IMR-90 (cell line): ENCODE measurements at regions not wholly inside any gene's neighbourhood (a gene's known extent, or its start where the extent isn't known, plus 50 kb on each side); places are given as distances from the start of the nearest gene placed in this dataset.

Source experiments
- ATAC-seq: fragments of 200-7000 bp; cut with Tn5 transposase; 2 replicates; pipeline ENCODE4 v1.9.1; 2020; ENCODE audit warnings: low read depth, mild to moderate bottlenecking, moderate library complexity
- BruUV-seq: library from RNA; stranded (reverse); fragments of 400-500 nt; replicated peaks from 2 replicates; lab custom pipeline; 2021; lab: Mats Ljungman, UMichigan
- CTCF ChIA-PET: fragments of 300-600 bp; formaldehyde crosslinking; extraction: SDS; loops from one replicate; lab custom pipeline; 2021; ENCODE audit warnings: antibody characterized with exemption; lab: Yijun Ruan, JAX
- POLR2A ChIA-PET: fragments of 300-600 bp; sonication (Branson Sonifier 250); formaldehyde crosslinking; loops from one replicate; lab custom pipeline; 2022; ENCODE audit warnings: antibody characterized with exemption; ENCODE audit not compliant: unreplicated experiment; lab: Charles Lee
- DNase-seq: peaks from one replicate; pipeline ENCODE4 v3.0.0; 2013
- H2AFZ ChIP-seq: replicated peaks from 2 replicates; pipeline ENCODE3; 2013; ENCODE audit warnings: low read length, mild to moderate bottlenecking; ENCODE audit not compliant: poor library complexity
- H2AK5ac ChIP-seq: 2 replicates; pipeline ENCODE4 v1.6.1; 2013; ENCODE audit warnings: low read depth, low read length, inconsistent platforms
- H2AK9ac ChIP-seq: replicated peaks from 2 replicates; pipeline ENCODE3; 2013; ENCODE audit warnings: mild to moderate bottlenecking, low read depth, low read length, moderate library complexity; ENCODE audit not compliant: poor library complexity
- H2BK120ac ChIP-seq: 2 replicates; pipeline ENCODE4 v1.6.1; 2013; ENCODE audit warnings: low read depth, low read length, inconsistent platforms
- H2BK15ac ChIP-seq: 3 replicates; pipeline ENCODE4 v1.6.1; 2013; ENCODE audit warnings: low read depth, low read length, inconsistent platforms
- H2BK20ac ChIP-seq: 2 replicates; pipeline ENCODE4 v1.6.1; 2013; ENCODE audit warnings: low read depth, mild to moderate bottlenecking, inconsistent platforms, low read length, moderate library complexity
- H2BK5ac ChIP-seq: 2 replicates; pipeline ENCODE4 v1.6.1; 2013; ENCODE audit warnings: mild to moderate bottlenecking, low read depth, low read length, inconsistent platforms; ENCODE audit not compliant: poor library complexity, severe bottlenecking
- H3K14ac ChIP-seq: replicated peaks from 2 replicates; pipeline ENCODE4 v1.6.1; 2013; ENCODE audit warnings: low read depth, low read length, inconsistent platforms
- H3K18ac ChIP-seq: 2 replicates; pipeline ENCODE4 v1.6.1; 2013; ENCODE audit warnings: low read depth, low read length, control low read depth
- H3K23ac ChIP-seq: 2 replicates; pipeline ENCODE4 v1.6.1; 2013; ENCODE audit warnings: low read depth, low read length, inconsistent platforms
- H3K27ac ChIP-seq: 2 replicates; pipeline ENCODE4 v1.5.1; 2013; ENCODE audit warnings: mild to moderate bottlenecking, control low read depth, low read length; ENCODE audit not compliant: insufficient read depth
- H3K27me3 ChIP-seq: 2 replicates; pipeline ENCODE4 v1.6.1; 2013; ENCODE audit warnings: low read length; ENCODE audit not compliant: control insufficient read depth, insufficient read depth
- H3K36me3 ChIP-seq: 2 replicates; pipeline ENCODE4 v1.6.1; 2013; ENCODE audit warnings: low read length, mixed read lengths; ENCODE audit not compliant: control insufficient read depth, insufficient read depth
- H3K4ac ChIP-seq: 2 replicates; pipeline ENCODE4 v1.6.1; 2013; ENCODE audit warnings: low read depth, low read length, inconsistent platforms
- H3K4me1 ChIP-seq: 2 replicates; pipeline ENCODE4 v1.6.1; 2013; ENCODE audit warnings: low read length, mixed read lengths; ENCODE audit not compliant: control insufficient read depth, insufficient read depth
- H3K4me2 ChIP-seq: 2 replicates; pipeline ENCODE4 v1.6.1; 2013; ENCODE audit warnings: low read depth, mild to moderate bottlenecking, control low read depth, low read length, moderate library complexity
- H3K4me3 ChIP-seq: 2 replicates; pipeline ENCODE4 v1.5.1; 2013; ENCODE audit warnings: low read depth, mild to moderate bottlenecking, control low read depth, low read length, moderate library complexity; ENCODE audit not compliant: insufficient read depth
- H3K56ac ChIP-seq: 2 replicates; pipeline ENCODE4 v1.6.1; 2013; ENCODE audit warnings: low read length, inconsistent platforms; ENCODE audit not compliant: insufficient read depth; ENCODE audit errors: extremely low read depth
- H3K79me1 ChIP-seq, 2 experiments: 2 replicates each; pipeline ENCODE4 v1.6.1; 2013; ENCODE audit warnings: low read length in 2 of 2, inconsistent platforms in 1 of 2, low read depth in 1 of 2
- H3K9ac ChIP-seq: 2 replicates; pipeline ENCODE4 v1.6.1; 2013; ENCODE audit warnings: low read depth, low read length, control low read depth
- H3K9me1 ChIP-seq: 2 replicates; pipeline ENCODE4 v1.6.1; 2013; ENCODE audit warnings: low read length, inconsistent platforms; ENCODE audit not compliant: insufficient read depth
- H3K9me3 ChIP-seq: 2 replicates; pipeline ENCODE4 v1.6.1; 2013; ENCODE audit warnings: low read length; ENCODE audit not compliant: control insufficient read depth, insufficient read depth
- H4K20me1 ChIP-seq: 2 replicates; pipeline ENCODE4 v1.6.1; 2013; ENCODE audit warnings: low read length, inconsistent platforms; ENCODE audit not compliant: insufficient read depth
- H4K5ac ChIP-seq: 2 replicates; pipeline ENCODE4 v1.6.1; 2013; ENCODE audit warnings: mild to moderate bottlenecking, low read depth, low read length, control low read depth
- H4K8ac ChIP-seq, 2 experiments: 2 replicates each; pipeline ENCODE4 v1.6.1; 2013; ENCODE audit warnings: low read depth in 2 of 2, low read length in 2 of 2, control low read depth in 1 of 2, inconsistent platforms in 1 of 2
- H4K91ac ChIP-seq: 2 replicates; pipeline ENCODE4 v1.6.1; 2013; ENCODE audit warnings: low read depth, low read length, inconsistent platforms; ENCODE audit not compliant: insufficient read depth
- BHLHE40 ChIP-seq: fragments of 150-350 bp; IDR thresholded peaks from 2 replicates; pipeline ENCODE4 v1.6.1; 2016; ENCODE audit warnings: mild to moderate bottlenecking, low read depth, low read length
- CEBPB ChIP-seq: IDR thresholded peaks from 2 replicates; pipeline ENCODE4 v1.6.1; 2012; ENCODE audit warnings: low read depth, low read length, improper control_type of control experiment
- CHD1 ChIP-seq: IDR thresholded peaks from 2 replicates; pipeline ENCODE4 v1.6.1; 2012; ENCODE audit warnings: low read depth, low read length, improper control_type of control experiment
- CTCF ChIP-seq: conservative IDR thresholded peaks from 2 replicates; pipeline ENCODE4 v1.5.1; 2012; ENCODE audit warnings: mild to moderate bottlenecking, low read depth, low read length, improper control_type of control experiment
- ELK1 ChIP-seq: fragments of 150-350 bp; IDR thresholded peaks from 2 replicates; pipeline ENCODE4 v1.6.1; 2016; ENCODE audit warnings: low read depth, mild to moderate bottlenecking, low read length, moderate library complexity, borderline replicate concordance
- FOS ChIP-seq: fragments of 150-350 bp; IDR thresholded peaks from 2 replicates; pipeline ENCODE4 v1.6.1; 2016; ENCODE audit warnings: low read depth, low read length
- MAFK ChIP-seq: IDR thresholded peaks from 2 replicates; pipeline ENCODE4 v1.6.1; 2012; ENCODE audit warnings: low read depth, low read length, improper control_type of control experiment
- MAZ ChIP-seq: IDR thresholded peaks from 2 replicates; pipeline ENCODE4 v1.6.1; 2012; ENCODE audit warnings: low read depth, mild to moderate bottlenecking, low read length, improper control_type of control experiment, moderate library complexity, borderline replicate concordance
- MXI1 ChIP-seq: IDR thresholded peaks from 2 replicates; pipeline ENCODE4 v1.6.1; 2012; ENCODE audit warnings: low read depth, mild to moderate bottlenecking, low read length, moderate library complexity, borderline replicate concordance
- NFE2L2 ChIP-seq: fragments of 150-350 bp; IDR thresholded peaks from 2 replicates; pipeline ENCODE4 v1.6.1; 2016; ENCODE audit warnings: low read depth, mild to moderate bottlenecking, low read length
- POLR2A ChIP-seq: IDR thresholded peaks from 2 replicates; pipeline ENCODE4 v1.6.1; 2012; ENCODE audit warnings: mild to moderate bottlenecking, low read depth, low read length
- RAD21 ChIP-seq: IDR thresholded peaks from 2 replicates; pipeline ENCODE4 v1.6.1; 2012; ENCODE audit warnings: low read length, improper control_type of control experiment
- RCOR1 ChIP-seq: IDR thresholded peaks from 2 replicates; pipeline ENCODE4 v1.6.1; 2012; ENCODE audit warnings: mild to moderate bottlenecking, low read length, improper control_type of control experiment; ENCODE audit not compliant: insufficient replicate concordance
- RFX5 ChIP-seq: IDR thresholded peaks from 2 replicates; pipeline ENCODE4 v1.8.0; 2012; ENCODE audit warnings: low read depth, mild to moderate bottlenecking, low read length, moderate library complexity
- SMC3 ChIP-seq: fragments of 150-350 bp; IDR thresholded peaks from 2 replicates; pipeline ENCODE4 v1.6.1; 2016; ENCODE audit warnings: low read depth, mild to moderate bottlenecking, antibody characterized with exemption, low read length, moderate library complexity
- WGBS, 2 experiments: methylation state at CpG; one replicate each; pipeline versions ENCODE4 v1.1.5 to v1.1.7; 2013; ENCODE audit warnings: missing lambda C conversion rate in 2 of 2; ENCODE audit not compliant: insufficient read length in 1 of 2; ENCODE audit errors: extremely low coverage in 2 of 2; 5-methylcytosine and 5-hydroxymethylcytosine counted together
- dilution Hi-C: fragments of 300-500 bp; cut with HindIII; formaldehyde crosslinking; loops from one replicate; pipeline ENCODE4 v1.14.3; 2018; ENCODE audit warnings: low sequenced_read_pairs; ENCODE audit not compliant: unreplicated experiment
- in situ Hi-C: fragments of 300-500 bp; cut with MboI; formaldehyde crosslinking; loops from 3 replicates; pipeline ENCODE4 v1.14.3; 2019; ENCODE audit warnings: low sequenced_read_pairs, inconsistent platforms, mixed read lengths
- intact Hi-C: fragments of 100-400 bp; cut with micrococcal nuclease; formaldehyde crosslinking; loops from 2 replicates; pipeline ENCODE4 v1.10.0; 2022
- TF ChIP-seq, protein P1 (sequence below): fragments of 150-350 bp; IDR thresholded peaks from 2 replicates; pipeline ENCODE4 v1.6.1; 2017; ENCODE audit warnings: mild to moderate bottlenecking, antibody characterized with exemption, low read length, low read depth

DNA sequence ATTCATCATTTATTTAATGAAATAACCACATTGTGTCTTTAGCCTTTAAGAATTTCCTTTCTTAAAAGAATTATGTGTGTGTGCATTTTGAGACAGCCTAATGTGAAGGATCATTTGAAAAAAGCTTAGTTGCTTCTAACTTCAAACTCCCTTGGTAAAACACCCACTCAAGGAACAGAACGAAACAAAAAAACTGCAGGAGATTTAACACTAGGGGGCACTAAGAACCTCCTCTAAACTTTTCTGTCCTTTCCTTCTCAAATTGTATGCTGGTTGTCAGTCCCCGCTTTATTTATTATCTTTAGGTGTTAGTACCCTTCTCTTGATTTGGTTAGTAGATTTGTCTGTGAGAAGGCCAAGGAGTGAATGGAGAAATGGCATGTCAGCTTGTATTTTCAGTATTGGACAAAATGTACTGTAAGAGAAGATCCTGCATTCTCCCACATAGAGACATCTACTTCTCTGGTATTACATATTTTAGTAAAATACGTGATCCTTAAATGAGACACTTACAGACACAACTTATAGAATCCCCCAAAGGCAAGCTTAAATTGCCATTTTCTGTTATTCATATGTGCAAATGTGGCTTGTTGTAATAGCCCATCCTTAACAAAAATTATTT is 229.7 kb downstream of the MRPS30 start:
- no peaks in the 10 kb centered on the region for H3K79me1 ChIP-seq
- no peak overlapping the region for H4K5ac ChIP-seq
- TF ChIP-seq MAZ (no peak), CEBPB (no peak), BHLHE40 (no peak), RCOR1 (no peak), POLR2A (no peak), CTCF (peak; percentile 45), NFE2L2 (no peak), ELK1 (no peak), RFX5 (no peak), SMC3 (peak; percentile 36), MAFK (no peak), FOS (no peak), MXI1 (no peak), CHD1 (no peak), RAD21 (peak; percentile 49)
- TF ChIP-seq, protein P1, sequence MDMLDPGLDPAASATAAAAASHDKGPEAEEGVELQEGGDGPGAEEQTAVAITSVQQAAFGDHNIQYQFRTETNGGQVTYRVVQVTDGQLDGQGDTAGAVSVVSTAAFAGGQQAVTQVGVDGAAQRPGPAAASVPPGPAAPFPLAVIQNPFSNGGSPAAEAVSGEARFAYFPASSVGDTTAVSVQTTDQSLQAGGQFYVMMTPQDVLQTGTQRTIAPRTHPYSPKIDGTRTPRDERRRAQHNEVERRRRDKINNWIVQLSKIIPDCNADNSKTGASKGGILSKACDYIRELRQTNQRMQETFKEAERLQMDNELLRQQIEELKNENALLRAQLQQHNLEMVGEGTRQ, result no peak
- H4K91ac ChIP-seq, result no peak overlapping the region
- no peak overlapping the region for H3K4ac ChIP-seq
- ChIA-PET POLR2A (no interaction called here), CTCF (interaction anchor here (0.9 kb wide), 1 partner anchor 16 kb away, joined by 3 read pairs; no protein-coding TSS in a partner anchor)
- no peak overlapping the region for H2AFZ ChIP-seq
- no peaks in the 10 kb centered on the region for H3K9me3 ChIP-seq
- DNase-seq, result peak; percentile 0
- H3K9me1 ChIP-seq, result no peaks in the 10 kb centered on the region
- intact Hi-C loops (loop anchor here (1.0 to 5.0 kb wide), 3 partner anchors 483 to 734 kb away; partner anchors contain the start of gene HCN1), dilution Hi-C loops (no loop called here), in situ Hi-C loops (no loop called here)
- WGBS, 2 experiments, result no CpG with 5 or more reads among the region's 3 CpGs
- H2BK120ac ChIP-seq, result no peak overlapping the region
- no peak overlapping the region for H2BK15ac ChIP-seq
- no peaks in the 10 kb centered on the region for H3K27me3 ChIP-seq
- ATAC-seq, result no peak
- no peak overlapping the region for H3K56ac ChIP-seq
- H3K18ac ChIP-seq, result no peak overlapping the region
- H3K27ac ChIP-seq, result no peak overlapping the region
- H3K36me3 ChIP-seq, result no peaks in the 10 kb centered on the region
- no peak overlapping the region for H2AK9ac ChIP-seq
- no peak overlapping the region for H2BK5ac ChIP-seq
- no peaks in the 10 kb centered on the region for H4K20me1 ChIP-seq
- H3K9ac ChIP-seq, result no peak overlapping the region
- no peak overlapping the region for H3K14ac ChIP-seq
- no peak overlapping the region for H2BK20ac ChIP-seq
- H3K23ac ChIP-seq, result no peak overlapping the region
- BruUV-seq, result no TSS peak
- no peak overlapping the region for H3K4me3 ChIP-seq
- no peak overlapping the region for H3K4me2 ChIP-seq
- no peak overlapping the region for H2AK5ac ChIP-seq
- no peak overlapping the region for H4K8ac ChIP-seq
- H3K4me1 ChIP-seq, result no peaks in the 10 kb centered on the region
